ENCODE measurements at regions not wholly inside any gene's neighbourhood (a gene's known extent, or its start where the extent isn't known, plus 50 kb on each side); places are given as distances from the start of the nearest gene placed in this dataset.

DNA sequence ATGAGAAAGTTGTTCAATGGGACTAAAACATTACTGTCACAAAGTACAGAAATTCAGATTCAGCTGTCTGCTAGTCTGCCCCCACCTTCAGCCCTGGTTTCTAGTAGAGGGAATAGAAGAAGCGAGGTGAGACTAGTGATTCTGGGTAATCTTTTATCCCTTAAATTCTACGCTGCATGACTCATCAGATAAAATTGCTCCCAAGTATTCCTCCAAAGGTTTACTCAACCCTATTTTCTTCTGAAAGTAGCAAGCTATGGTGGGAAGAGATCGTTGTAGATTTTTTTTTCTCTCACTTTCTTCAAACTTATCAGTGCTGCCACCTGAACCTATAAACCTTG, 318.9 kb upstream of the RIOK2 start:
- Histone ChIP-seq H2BK12ac (ENCODE audit: low read depth, low read length) (no peak overlapping the region), H3K9ac (replicated peaks in 1 of 4; ENCODE audit: extremely low read depth in 1 of 4, low read depth in 3 of 4, low read length in 3 of 4) (no peak overlapping the region), H3K27me3 (replicated peaks in 1 of 4; ENCODE audit: control insufficient read depth in 3 of 4, extremely low read depth in 1 of 4, insufficient read depth in 3 of 4, low read length in 3 of 4) (no peaks in the 10 kb centered on the region), H2BK15ac (ENCODE audit: low read length) (no peak overlapping the region), H3K4me1 (replicated peaks in 1 of 4; ENCODE audit: control insufficient read depth in 3 of 4, insufficient read depth in 4 of 4, low read length in 3 of 4) (no peaks in the 10 kb centered on the region), H3K56ac (replicated peaks; ENCODE audit: insufficient read length, low read depth, low read length) (no peak overlapping the region), H2BK5ac (ENCODE audit: low read depth, low read length) (no peak overlapping the region), H4K91ac (replicated peaks; ENCODE audit: insufficient read length, low read length) (no peak overlapping the region), H3K23me2 (ENCODE audit: low read depth, low read length) (no peaks in the 10 kb centered on the region), H3K18ac (ENCODE audit: extremely low read depth, low read length) (no peak overlapping the region), H3K4me2 (ENCODE audit: insufficient read depth in 1 of 2, low read depth in 2 of 2, low read length in 2 of 2) (no peak overlapping the region), H3K27ac (ENCODE audit: low read depth, low read length) (no peak overlapping the region), H3K36me3 (ENCODE audit: control insufficient read depth in 2 of 4, insufficient read depth in 4 of 4, low read length in 3 of 4) (no peaks in the 10 kb centered on the region), H4K8ac (ENCODE audit: extremely low read depth, insufficient read depth, low read length) (no peak overlapping the region), H4K5ac (ENCODE audit: insufficient read length, low read depth, low read length) (no peak overlapping the region), H2BK120ac (replicated peaks; ENCODE audit: low read depth, low read length) (no peak overlapping the region), H2AK5ac (ENCODE audit: low read depth, low read length) (no peak overlapping the region), H2AFZ (ENCODE audit: low read length) (no peak overlapping the region), H3K14ac (ENCODE audit: insufficient read length) (no peak overlapping the region), H4K20me1 (replicated peaks in 1 of 2; ENCODE audit: control insufficient read depth in 1 of 2, insufficient read depth in 2 of 2, low read length in 2 of 2) (no peaks in the 10 kb centered on the region), H3K4ac (replicated peaks; ENCODE audit: insufficient read length, low read depth, low read length) (no peak overlapping the region), H2BK20ac (ENCODE audit: low read length) (no peak overlapping the region), H3K23ac (ENCODE audit: insufficient read length) (no peak overlapping the region), H3K79me2 (ENCODE audit: control insufficient read depth in 1 of 2, insufficient read depth in 2 of 2, low read length in 2 of 2) (no peaks in the 10 kb centered on the region), H3K79me1 (ENCODE audit: low read depth, low read length) (no peaks in the 10 kb centered on the region), H3K9me3 (ENCODE audit: insufficient read depth in 2 of 2, low read depth in 1 of 2, low read length in 1 of 2) (no peaks in the 10 kb centered on the region), H3K4me3 (ENCODE audit: extremely low read depth in 1 of 4, insufficient read depth in 2 of 4, low read depth in 3 of 4, low read length in 4 of 4) (no peak overlapping the region)
- 75% methylated on average over 3 of the region's 3 CpGs; no CpG with 5 or more reads in 1 of the 2 experiments for WGBS, 2 experiments (ENCODE audit: extremely low coverage in 1 of 2, insufficient coverage in 1 of 2, insufficient read length in 1 of 2, insufficient replicate concordance in 2 of 2, low coverage in 1 of 2, low lambda C conversion rate in 2 of 2, missing lambda C conversion rate in 1 of 2)
- no peak for FAIRE-seq
- POLR2A ChIA-PET (ENCODE audit: partially characterized antibody) = no interaction called here
- no peak for TF ChIP-seq NANOG (IDR thresholded peaks at IDR 0.05; ENCODE audit: insufficient read depth, low read depth, low read length, poor library complexity, severe bottlenecking)
- no peak for TF ChIP-seq MAFK (IDR thresholded peaks at IDR 0.05; ENCODE audit: low read depth, low read length)
- no peak for TF ChIP-seq CBX5 (IDR thresholded peaks at IDR 0.05; ENCODE audit: low read depth, low read length)
- TF ChIP-seq EZH2 (IDR thresholded peaks at IDR 0.05; ENCODE audit: low read depth, low read length, severe bottlenecking) = no peak
- CTCF ChIA-PET (ENCODE audit: partially characterized antibody) = no interaction called here
- no peak for DNase-seq (ENCODE audit: low read depth in 1 of 2, low spot score in 2 of 2)

Measured in H1 (cell line).